Erythroblast (primary cell): ENCODE measurements at regions not wholly inside any gene's neighbourhood (a gene's known extent, or its start where the extent isn't known, plus 50 kb on each side); places are given as distances from the start of the nearest gene placed in this dataset.

Experiments
- DNase-seq, 2 experiments: peaks; one replicate each; lab custom pipeline; 2025; lab: John Stamatoyannopoulos, UW
- GATA1 ChIP-seq: IDR thresholded peaks from 2 replicates; pipeline ENCODE4 v1.6.1; 2011; ENCODE audit warnings: low read depth, mild to moderate bottlenecking, control low read depth, low read length, moderate library complexity
- POLR2A ChIP-seq: IDR thresholded peaks from 2 replicates; pipeline ENCODE4 v1.6.1; 2011; ENCODE audit warnings: mild to moderate bottlenecking, low read length

GRCh38 chr12:86838711-86839110 is 582.5 kb upstream of the MGAT4C start:
- no peak for DNase-seq
- TF ChIP-seq POLR2A (no peak), GATA1 (no peak)

- no peak for TF ChIP-seq POLR2A
- TF ChIP-seq GATA1: no peak
- no peak for DNase-seq
Measured at GRCh38 chr12:86838260-86838659, 582.1 kb upstream of the MGAT4C start.

- TF ChIP-seq GATA1 (no peak), POLR2A (no peak)
- DNase-seq: no peak
Measured at GRCh38 chr12:86837246-86837645, 581.1 kb upstream of the MGAT4C start.

- TF ChIP-seq GATA1 (no peak), POLR2A (no peak)
- no peak for DNase-seq
Measured at GRCh38 chr12:86834217-86834616, 578.0 kb upstream of the MGAT4C start.

- DNase-seq: no peak
- TF ChIP-seq GATA1: no peak
- no peak for TF ChIP-seq POLR2A
Measured at GRCh38 chr12:86827409-86827808, 571.2 kb upstream of the MGAT4C start.

- DNase-seq: no peak
- TF ChIP-seq POLR2A (no peak), GATA1 (no peak)
Measured at GRCh38 chr12:86826051-86826450, 569.9 kb upstream of the MGAT4C start.

- no peak for DNase-seq
Measured at GRCh38 chr12:86801439-86801838, 545.2 kb upstream of the MGAT4C start.

GRCh38 chr12:86799616-86800015 is 543.4 kb upstream of the MGAT4C start:
- no peak for DNase-seq
- TF ChIP-seq GATA1 (no peak), POLR2A (no peak)

More at GRCh38 chr12:86801439-86801838, 545.2 kb upstream of the MGAT4C start:
- TF ChIP-seq POLR2A: no peak
- no peak for TF ChIP-seq GATA1

GRCh38 chr12:86796550-86796949 is 540.4 kb upstream of the MGAT4C start:
- DNase-seq: no peak
- TF ChIP-seq GATA1 (no peak), POLR2A (no peak)

GRCh38 chr12:86788661-86789060 is 532.5 kb upstream of the MGAT4C start:
- DNase-seq: no peak
- TF ChIP-seq GATA1: no peak
- no peak for TF ChIP-seq POLR2A

GRCh38 chr12:86787419-86787818 is 531.2 kb upstream of the MGAT4C start:
- TF ChIP-seq GATA1 (no peak), POLR2A (no peak)
- DNase-seq: no peak

GRCh38 chr12:86777325-86777724 is 521.1 kb upstream of the MGAT4C start:
- no peak for DNase-seq
- TF ChIP-seq POLR2A (no peak), GATA1 (no peak)

GRCh38 chr12:86774841-86775388 is 518.7 kb upstream of the MGAT4C start:
- no peak for TF ChIP-seq POLR2A
- no peak for TF ChIP-seq GATA1

GRCh38 chr12:86772696-86773095 is 516.5 kb upstream of the MGAT4C start:
- TF ChIP-seq GATA1: no peak
- no peak for TF ChIP-seq POLR2A
- DNase-seq: no peak

More at GRCh38 chr12:86774841-86775388, 518.7 kb upstream of the MGAT4C start:
- DNase-seq: no peak

- TF ChIP-seq POLR2A: no peak
Measured at GRCh38 chr12:86770871-86771270, 514.7 kb upstream of the MGAT4C start.

GRCh38 chr12:86748894-86749293 is 492.7 kb upstream of the MGAT4C start:
- DNase-seq: no peak
- TF ChIP-seq POLR2A: no peak
- no peak for TF ChIP-seq GATA1

More at GRCh38 chr12:86770871-86771270, 514.7 kb upstream of the MGAT4C start:
- DNase-seq: no peak
